GM19035 (cell line): ENCODE measurements at regions not wholly inside any gene's neighbourhood (a gene's known extent, or its start where the extent isn't known, plus 50 kb on each side); places are given as distances from the start of the nearest gene placed in this dataset.
"Not testable (repeated sequence)": the region's sequence is repeated elsewhere in the genome, so short reads cannot be mapped to it uniquely, and the experiment has no call there.

Source experiments
- ATAC-seq: cut with Tn5 transposase; IDR thresholded peaks from one replicate; pipeline ENCODE4 v1.9.1; 2021; ENCODE audit not compliant: unreplicated experiment

- ATAC-seq = no peak
Measured at GRCh38 chr11:92035488-92035887, 189.1 kb upstream of the FAT3 start.

- ATAC-seq = not testable (repeated sequence)
Measured at GRCh38 chr11:92027136-92027535, 197.5 kb upstream of the FAT3 start.

- ATAC-seq = no peak
Measured at GRCh38 chr11:92026664-92027063, 198.0 kb upstream of the FAT3 start.

GRCh38 chr11:92024788-92025187 lies 199.8 kb upstream of the FAT3 start:
- no peak for ATAC-seq

GRCh38 chr11:92022499-92022898 lies 202.1 kb upstream of the FAT3 start:
- ATAC-seq = no peak

- ATAC-seq = no peak
Measured at GRCh38 chr11:92018332-92018731, 206.3 kb upstream of the FAT3 start.

- ATAC-seq = no peak
Measured at GRCh38 chr11:92008249-92008648, 216.4 kb upstream of the FAT3 start.

GRCh38 chr11:92002568-92002967 lies 222.1 kb upstream of the FAT3 start:
- ATAC-seq = no peak

- no peak for ATAC-seq
Measured at GRCh38 chr11:91998481-91998880, 226.1 kb upstream of the FAT3 start.

- ATAC-seq = no peak
Measured at GRCh38 chr11:91997226-91997625, 227.4 kb upstream of the FAT3 start.

GRCh38 chr11:91996526-91996925 lies 228.1 kb upstream of the FAT3 start:
- ATAC-seq = no peak

GRCh38 chr11:91988443-91988842 lies 236.2 kb upstream of the FAT3 start:
- ATAC-seq = not testable (repeated sequence)

- no peak for ATAC-seq
Measured at GRCh38 chr11:91986218-91986617, 238.4 kb upstream of the FAT3 start.

- ATAC-seq = no peak
Measured at GRCh38 chr11:91984033-91984584, 240.5 kb upstream of the FAT3 start.

- ATAC-seq = no peak
Measured at GRCh38 chr11:91981995-91982394, 242.6 kb upstream of the FAT3 start.

- no peak for ATAC-seq
Measured at GRCh38 chr11:91979775-91980174, 244.8 kb upstream of the FAT3 start.

- no peak for ATAC-seq
Measured at GRCh38 chr11:91978747-91979146, 245.9 kb upstream of the FAT3 start.

- ATAC-seq = no peak
Measured at GRCh38 chr11:91972665-91973266, 251.9 kb upstream of the FAT3 start.

- no peak for ATAC-seq
Measured at GRCh38 chr11:91970624-91971023, 254.0 kb upstream of the FAT3 start.

- ATAC-seq = no peak
Measured at GRCh38 chr11:91969486-91969885, 255.1 kb upstream of the FAT3 start.

- no peak for ATAC-seq
Measured at GRCh38 chr11:91967691-91968045, 256.9 kb upstream of the FAT3 start.

GRCh38 chr11:91967026-91967690 lies 257.5 kb upstream of the FAT3 start:
- ATAC-seq = no peak

GRCh38 chr11:91966368-91966767 lies 258.2 kb upstream of the FAT3 start:
- ATAC-seq = no peak
